Activated CD4-positive, CD25-positive, alpha-beta regulatory T cell (primary cell): ENCODE measurements at regions not wholly inside any gene's neighbourhood (a gene's known extent, or its start where the extent isn't known, plus 50 kb on each side); places are given as distances from the start of the nearest gene placed in this dataset.
"Not testable (repeated sequence)": the region's sequence is repeated elsewhere in the genome, so short reads cannot be mapped to it uniquely, and the experiment has no call there.

ENCODE experiments used
- DNase-seq, 4 experiments: peaks; one replicate each; lab custom pipeline; 2025; lab: John Stamatoyannopoulos, UW

- DNase-seq: not testable (repeated sequence)
Measured at GRCh38 chr10:33007731-33008381, 49.8 kb upstream of the ITGB1 start.
